HG03342 (cell line): ENCODE measurements at regions not wholly inside any gene's neighbourhood (a gene's known extent, or its start where the extent isn't known, plus 50 kb on each side); places are given as distances from the start of the nearest gene placed in this dataset.
"Not testable (repeated sequence)": the region's sequence is repeated elsewhere in the genome, so short reads cannot be mapped to it uniquely, and the experiment has no call there.

ENCODE experiments used
- ATAC-seq: cut with Tn5 transposase; IDR thresholded peaks from one replicate; pipeline ENCODE4 v1.9.1; 2021; ENCODE audit warnings: mild to moderate bottlenecking, moderate library complexity; ENCODE audit not compliant: unreplicated experiment

DNA sequence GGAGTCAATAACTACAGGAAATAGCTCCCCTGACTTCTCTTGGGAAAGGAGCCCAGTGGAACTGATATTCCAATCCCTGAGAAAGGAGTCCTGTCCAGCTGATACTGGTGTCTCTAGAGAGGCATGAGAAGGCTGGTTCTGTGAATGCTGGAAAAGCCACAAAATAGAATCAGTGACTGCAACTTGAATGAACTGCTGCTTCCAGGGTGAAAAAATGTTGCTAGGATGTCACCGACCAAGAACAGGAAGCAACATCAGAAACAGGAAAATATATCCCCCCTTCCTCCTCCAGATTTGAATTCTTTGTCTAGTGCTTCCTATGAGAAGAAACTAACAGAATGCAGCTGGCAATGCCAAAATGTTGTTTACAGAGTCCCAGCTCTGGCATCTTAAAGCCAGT lies 269.3 kb upstream of the LYPLAL1 start:
- ATAC-seq: no peak

GRCh38 chr1:218916720-218917119 lies 257.0 kb upstream of the LYPLAL1 start:
- no peak for ATAC-seq

DNA sequence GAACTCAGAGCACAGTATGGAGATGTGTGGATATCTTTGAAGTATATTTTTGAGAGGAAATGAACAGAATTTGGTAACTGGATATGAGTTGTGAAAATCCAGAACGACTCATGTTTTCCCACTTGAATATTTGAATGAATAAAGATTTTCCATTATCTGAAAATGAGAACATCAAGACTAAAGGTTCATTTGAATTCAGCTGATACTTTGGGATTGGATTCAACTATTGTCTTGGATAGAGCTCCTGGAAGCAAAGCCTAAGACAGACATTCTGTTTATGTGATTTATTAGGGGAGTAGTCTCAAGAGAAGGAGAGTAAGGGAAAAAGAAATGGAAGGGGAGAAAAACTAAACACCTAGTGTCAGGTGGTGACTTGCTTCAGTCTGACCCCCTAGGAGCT lies 256.0 kb upstream of the LYPLAL1 start:
- ATAC-seq: no peak

DNA sequence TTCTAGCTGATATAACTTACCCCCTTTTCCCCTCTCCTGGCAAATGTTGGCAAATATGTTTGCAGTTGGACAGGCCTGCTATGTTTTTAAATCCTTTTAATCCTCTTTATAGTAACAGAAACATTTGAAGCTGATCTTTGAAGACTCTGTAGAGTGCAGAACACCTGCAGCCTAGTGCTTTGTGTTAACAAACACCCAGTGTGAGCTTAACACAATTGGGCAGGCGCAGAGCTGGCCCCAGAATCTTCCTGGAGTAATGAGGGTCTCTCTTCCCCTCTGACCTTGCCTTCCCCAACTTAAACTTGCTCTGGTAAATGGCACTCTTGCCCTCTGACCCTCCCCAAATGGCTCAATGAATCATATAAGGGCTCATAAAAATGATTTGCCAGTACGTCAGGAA lies 247.9 kb upstream of the LYPLAL1 start:
- no peak for ATAC-seq

- ATAC-seq: no peak
Measured at GRCh38 chr1:218926631-218927030, 247.0 kb upstream of the LYPLAL1 start.

DNA sequence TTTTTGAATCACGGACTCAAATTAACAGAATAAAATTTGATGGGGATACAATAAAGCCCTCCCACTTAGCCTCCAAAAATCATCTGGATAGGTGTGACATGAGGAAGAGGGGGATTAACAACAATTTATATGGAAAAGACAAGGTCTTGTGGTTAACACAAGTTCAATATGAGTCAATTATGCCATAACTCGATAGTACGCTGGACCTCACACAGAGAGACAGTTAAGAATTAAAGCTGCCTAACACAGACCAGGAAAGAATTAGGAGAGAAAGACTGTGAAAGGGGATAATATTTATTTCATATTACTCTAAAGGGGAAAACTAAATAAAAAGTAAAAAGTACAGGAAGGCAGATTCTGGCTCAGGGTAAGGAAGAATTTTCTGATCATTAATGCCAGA lies 243.7 kb upstream of the LYPLAL1 start:
- ATAC-seq: no peak

DNA sequence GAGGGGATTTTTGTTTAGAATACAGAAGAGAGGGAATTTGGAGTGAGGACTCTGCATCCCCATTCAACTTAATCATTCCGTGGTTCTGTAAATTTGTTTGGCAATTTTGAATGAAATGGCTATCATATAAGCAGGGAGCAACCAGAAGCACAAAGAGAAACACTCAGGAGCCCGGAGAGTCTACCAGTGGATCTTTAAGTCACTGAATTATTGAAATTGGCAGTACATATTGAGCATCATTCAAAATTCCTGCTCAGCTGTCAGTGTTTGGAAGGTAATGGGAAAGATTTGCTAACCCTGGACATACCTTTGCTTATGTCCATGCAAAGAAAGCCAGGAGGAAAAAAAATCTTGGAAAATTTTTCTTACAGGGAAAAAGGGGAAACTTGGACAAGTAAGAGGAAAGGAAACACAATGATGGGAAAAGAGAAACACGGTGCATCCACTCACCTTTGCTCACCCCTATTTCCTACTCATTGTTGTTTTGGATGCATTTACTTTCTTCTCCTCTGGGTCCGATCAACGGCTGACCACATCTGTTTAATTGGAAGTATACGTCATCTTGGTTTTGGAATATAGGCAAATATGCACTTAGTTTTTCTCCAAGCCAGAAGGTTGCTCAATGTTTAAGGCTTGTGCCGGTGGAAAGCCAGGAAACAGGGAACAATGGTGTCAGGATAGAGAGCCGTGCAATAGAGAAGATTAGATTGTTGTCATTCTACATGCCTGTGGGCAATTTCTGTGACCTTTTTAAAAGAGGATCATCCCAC lies 243.0 kb upstream of the LYPLAL1 start:
- ATAC-seq: no peak

- no peak for ATAC-seq
Measured at GRCh38 chr1:218931324-218931723, 242.4 kb upstream of the LYPLAL1 start.

GRCh38 chr1:218933513-218933912 lies 240.2 kb upstream of the LYPLAL1 start:
- ATAC-seq: no peak

GRCh38 chr1:218935408-218935807 lies 238.3 kb upstream of the LYPLAL1 start:
- not testable (repeated sequence) for ATAC-seq

DNA sequence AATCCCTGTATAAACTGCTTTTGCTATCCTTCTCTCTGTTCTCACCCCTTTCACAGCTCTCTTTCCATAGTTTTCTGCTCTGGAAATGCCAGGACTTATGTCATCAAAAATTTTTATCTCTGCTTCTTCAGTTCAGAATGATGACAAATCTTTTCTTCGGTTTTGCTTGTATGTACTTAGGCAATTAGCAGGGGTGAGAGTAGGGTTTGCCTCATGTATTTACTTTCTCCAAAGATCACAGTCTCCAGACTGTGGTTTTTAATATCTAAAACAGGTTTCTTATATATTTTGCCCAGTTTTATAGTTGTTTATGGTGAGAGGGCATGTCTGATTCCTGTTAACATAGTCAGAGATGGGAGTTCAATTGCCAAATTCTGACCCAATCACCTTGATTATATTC lies 235.4 kb upstream of the LYPLAL1 start:
- ATAC-seq: no peak

- no peak for ATAC-seq
Measured at GRCh38 chr1:218939095-218939494, 234.6 kb upstream of the LYPLAL1 start.

GRCh38 chr1:218942431-218942830 lies 231.2 kb upstream of the LYPLAL1 start:
- ATAC-seq: no peak

- ATAC-seq: no peak
Measured at GRCh38 chr1:218943371-218943770, 230.3 kb upstream of the LYPLAL1 start.

DNA sequence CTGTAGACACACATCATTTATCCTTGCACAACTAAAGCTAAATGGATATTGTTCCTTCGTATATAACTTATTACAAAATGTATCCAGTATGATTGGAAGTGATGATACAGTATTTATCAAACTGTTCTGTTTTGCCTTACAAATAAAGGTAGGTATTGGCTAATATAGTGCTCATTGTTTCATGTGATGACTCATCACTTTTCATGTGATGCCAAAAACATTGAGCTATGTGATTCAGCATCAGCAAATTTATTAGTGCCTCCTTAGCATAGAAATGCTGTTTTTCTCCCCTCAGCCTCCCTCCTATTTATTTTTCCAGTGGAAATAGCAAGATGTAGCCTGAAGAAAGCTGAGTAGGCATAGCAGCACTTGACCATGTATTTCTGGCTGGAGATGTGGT lies 228.6 kb upstream of the LYPLAL1 start:
- no peak for ATAC-seq

GRCh38 chr1:218946147-218946546 lies 227.5 kb upstream of the LYPLAL1 start:
- no peak for ATAC-seq

DNA sequence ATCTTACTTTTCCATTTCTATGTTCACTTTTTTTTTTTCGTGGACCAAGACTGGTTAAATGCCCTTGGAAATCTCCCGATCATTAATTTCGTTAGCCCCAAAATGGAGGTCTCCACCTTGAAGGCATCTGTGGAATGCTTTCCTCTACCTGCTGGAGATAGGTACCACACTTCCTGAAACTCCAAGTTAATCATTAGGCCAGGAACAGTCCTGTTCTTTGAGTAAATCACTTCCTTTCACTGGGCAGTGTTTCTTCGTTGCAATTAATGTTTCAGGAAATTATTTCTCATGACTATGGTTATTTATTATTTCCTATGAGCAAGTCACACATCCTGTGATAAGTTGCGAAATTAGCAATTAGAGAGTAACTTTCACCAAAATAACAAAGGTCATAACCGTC lies 225.2 kb upstream of the LYPLAL1 start:
- no peak for ATAC-seq

- ATAC-seq: no peak
Measured at GRCh38 chr1:218953386-218953785, 220.3 kb upstream of the LYPLAL1 start.

DNA sequence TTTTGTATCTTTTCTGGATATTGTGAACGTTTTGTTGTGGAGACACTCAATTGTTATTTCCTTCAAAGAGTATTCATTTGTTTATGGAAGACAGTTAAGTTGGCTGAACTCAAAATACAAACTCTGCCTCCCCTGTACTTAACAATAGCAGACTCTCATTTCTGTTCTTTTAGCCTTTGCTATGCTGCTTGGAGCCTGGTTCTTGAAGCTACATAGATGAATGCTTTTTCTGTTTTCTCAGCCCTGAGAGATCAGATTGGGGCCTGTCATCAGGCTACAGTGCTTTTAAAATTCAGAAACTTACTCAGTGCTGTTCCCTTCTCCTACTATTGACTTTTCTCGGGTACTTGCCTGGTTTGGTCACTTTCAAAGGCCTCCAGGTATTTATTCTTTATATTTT lies 215.7 kb upstream of the LYPLAL1 start:
- no peak for ATAC-seq

DNA sequence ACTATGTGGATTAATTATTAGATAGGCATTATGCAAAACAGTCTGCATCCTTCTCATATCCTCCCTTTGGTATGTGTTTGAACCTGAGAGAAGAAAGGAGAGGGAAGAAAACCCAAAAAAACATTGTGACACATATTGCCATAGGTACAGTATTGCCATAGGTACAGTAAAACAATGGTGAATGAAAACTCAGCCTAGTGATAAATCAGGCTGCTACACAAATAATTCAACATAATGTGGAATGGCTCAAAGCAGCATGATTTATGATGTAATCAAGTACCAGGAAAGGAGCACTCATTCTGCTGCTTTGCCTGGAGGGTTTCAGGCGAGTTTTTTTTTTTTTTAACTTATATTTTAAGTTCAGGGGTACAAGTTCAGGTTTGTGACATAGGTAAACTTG lies 213.9 kb upstream of the LYPLAL1 start:
- no peak for ATAC-seq

DNA sequence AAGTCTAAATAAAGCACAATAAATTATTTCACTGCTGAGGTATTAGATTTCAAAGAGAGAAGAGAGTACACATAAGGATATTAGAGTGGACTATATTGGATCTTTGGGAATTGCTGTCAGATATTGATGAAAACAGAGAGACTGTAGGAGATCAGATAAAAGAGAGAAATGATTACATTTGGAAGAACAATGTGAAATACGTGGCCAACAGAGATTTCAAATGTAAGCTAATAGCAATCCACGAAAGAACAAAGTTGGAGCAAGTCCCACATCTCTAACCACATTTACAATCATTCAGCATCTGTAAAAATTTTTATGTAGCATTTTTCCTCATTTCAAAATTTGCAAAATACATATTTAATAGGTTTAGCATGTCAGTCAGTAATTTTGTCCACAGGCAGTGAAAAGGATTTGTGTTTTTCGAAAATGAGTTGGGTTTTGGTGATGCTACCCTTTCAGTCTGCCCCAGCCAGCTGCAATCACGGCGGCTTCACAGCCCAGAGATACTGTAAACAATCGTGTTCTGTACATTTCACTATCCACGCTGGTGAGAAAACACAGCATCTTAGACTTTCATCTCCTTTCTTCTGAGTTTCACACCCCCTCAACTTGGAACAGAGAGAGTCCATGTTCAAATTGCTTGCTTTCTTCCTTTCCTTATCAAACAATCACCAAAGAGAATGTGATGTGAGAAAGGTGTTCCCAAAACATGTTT lies 209.1 kb upstream of the LYPLAL1 start:
- ATAC-seq: no peak

GRCh38 chr1:218965821-218966220 lies 207.9 kb upstream of the LYPLAL1 start:
- no peak for ATAC-seq

GRCh38 chr1:218967254-218967653 lies 206.4 kb upstream of the LYPLAL1 start:
- ATAC-seq: no peak
